ENCODE measurements at regions not wholly inside any gene's neighbourhood (a gene's known extent, or its start where the extent isn't known, plus 50 kb on each side); places are given as distances from the start of the nearest gene placed in this dataset.

DNA sequence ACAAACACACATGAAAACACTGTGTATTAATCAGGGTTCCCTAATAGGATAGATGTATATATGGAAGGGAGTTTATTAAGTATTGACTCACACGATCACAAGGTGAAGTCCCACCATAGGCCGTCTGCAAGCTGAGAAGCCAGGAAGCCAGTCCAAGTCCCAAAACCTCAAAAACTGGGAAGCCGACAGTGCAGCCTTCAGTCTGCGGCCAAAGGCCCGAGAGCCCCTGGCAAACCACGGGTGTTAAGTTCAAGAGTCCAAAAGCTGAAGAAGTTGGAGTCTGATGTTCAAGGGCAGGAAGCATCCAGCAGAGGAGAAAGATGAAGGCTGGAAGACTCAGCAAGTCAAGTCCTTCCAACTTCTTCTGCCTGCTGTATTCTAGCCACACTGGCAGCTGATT is 1085.0 kb upstream of the TMEM132C start:
- H3K4me3 ChIP-seq, result no peak overlapping the region
- no peaks in the 10 kb centered on the region for H3K36me3 ChIP-seq
- H3K4me1 ChIP-seq, result no peaks in the 10 kb centered on the region
- TF ChIP-seq CTCF (IDR thresholded peaks at IDR 0.05), result no peak
- TF ChIP-seq POLR2A (IDR thresholded peaks at IDR 0.05), result no peak
- no peaks in the 10 kb centered on the region for H3K27me3 ChIP-seq
- no peak overlapping the region for H3K27ac ChIP-seq
- DNase-seq, result no peak
- peaks cover 0 to 6% (median 0%) of the 10 kb centered on the region in 4 donors for H3K9me3 ChIP-seq

GRCh38 chr12:127189992-127190391 is 1077.0 kb upstream of the TMEM132C start:
- no peak for DNase-seq

DNA sequence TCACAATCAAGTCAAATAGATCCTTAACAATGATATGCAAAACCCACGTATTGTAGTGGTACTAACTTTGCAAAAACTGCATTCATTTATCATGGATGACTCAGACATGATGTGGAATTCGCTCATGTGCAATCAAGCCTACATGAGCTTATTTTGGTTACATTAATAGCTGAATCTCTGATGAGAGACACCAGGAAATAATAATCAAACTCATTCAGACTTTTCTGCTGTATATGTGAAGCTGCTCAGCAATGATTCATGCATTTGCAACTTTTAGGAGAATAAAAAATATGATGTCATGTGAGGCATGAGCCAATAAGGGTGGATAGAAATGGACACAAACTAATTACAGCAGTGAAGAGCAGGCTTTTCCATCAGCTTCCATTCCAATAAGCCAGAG is 1075.8 kb upstream of the TMEM132C start:
- DNase-seq, result no peak
- H3K27me3 ChIP-seq, result no peaks in the 10 kb centered on the region
- no peak overlapping the region for H3K4me3 ChIP-seq
- no peaks in the 10 kb centered on the region for H3K9me3 ChIP-seq
- H3K4me1 ChIP-seq, result no peaks in the 10 kb centered on the region
- H3K27ac ChIP-seq, result no peak overlapping the region
- no peaks in the 10 kb centered on the region for H3K36me3 ChIP-seq
- no peak for TF ChIP-seq POLR2A (IDR thresholded peaks at IDR 0.05)
- TF ChIP-seq CTCF (IDR thresholded peaks at IDR 0.05), result no peak

More at GRCh38 chr12:127189992-127190391, 1077.0 kb upstream of the TMEM132C start:
- Histone ChIP-seq H3K36me3 (no peaks in the 10 kb centered on the region), H3K4me1 (no peaks in the 10 kb centered on the region), H3K27me3 (no peaks in the 10 kb centered on the region), H3K9me3 (no peaks in the 10 kb centered on the region), H3K27ac (no peak overlapping the region), H3K4me3 (no peak overlapping the region)
- no peak for TF ChIP-seq CTCF (IDR thresholded peaks at IDR 0.05)
- no peak for TF ChIP-seq POLR2A (IDR thresholded peaks at IDR 0.05)

DNA sequence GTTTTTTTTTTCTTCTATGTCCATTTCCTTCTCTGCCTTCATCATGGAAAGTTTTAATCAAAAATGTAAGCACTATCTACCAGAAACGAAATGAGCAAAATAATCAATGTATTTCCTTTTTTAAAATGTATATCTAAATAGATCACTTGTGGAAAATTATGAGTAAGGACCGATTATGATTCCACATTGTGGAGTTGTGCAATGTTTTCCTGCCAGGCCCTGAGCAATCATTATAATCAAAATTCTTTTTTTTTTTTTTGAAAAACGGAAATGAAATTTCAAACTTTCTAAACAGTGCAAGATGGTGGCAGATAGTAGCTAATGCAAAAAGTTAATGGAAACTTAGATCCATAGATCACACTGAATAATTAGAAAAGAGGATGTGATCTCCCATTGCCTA is 1074.6 kb upstream of the TMEM132C start:
- H3K9me3 ChIP-seq, result no peaks in the 10 kb centered on the region
- no peaks in the 10 kb centered on the region for H3K36me3 ChIP-seq
- no peaks in the 10 kb centered on the region for H3K4me1 ChIP-seq
- no peaks in the 10 kb centered on the region for H3K27me3 ChIP-seq
- DNase-seq, result no peak
- no peak overlapping the region for H3K4me3 ChIP-seq
- H3K27ac ChIP-seq, result no peak overlapping the region
- TF ChIP-seq POLR2A (IDR thresholded peaks at IDR 0.05) (no peak), CTCF (IDR thresholded peaks at IDR 0.05) (no peak)

- H3K4me1 ChIP-seq, result no peaks in the 10 kb centered on the region
- TF ChIP-seq CTCF (IDR thresholded peaks at IDR 0.05) (no peak), POLR2A (IDR thresholded peaks at IDR 0.05) (no peak)
- H3K36me3 ChIP-seq, result no peaks in the 10 kb centered on the region
- H3K27ac ChIP-seq, result no peak overlapping the region
- no peaks in the 10 kb centered on the region for H3K27me3 ChIP-seq
- H3K9me3 ChIP-seq, result no peaks in the 10 kb centered on the region
- no peak for DNase-seq
- H3K4me3 ChIP-seq, result no peak overlapping the region
Measured at GRCh38 chr12:127193341-127193740, 1073.6 kb upstream of the TMEM132C start.

GRCh38 chr12:127194176-127194575 is 1072.8 kb upstream of the TMEM132C start:
- no peak for DNase-seq
- Histone ChIP-seq H3K36me3 (no peaks in the 10 kb centered on the region), H3K4me1 (no peaks in the 10 kb centered on the region), H3K27ac (no peak overlapping the region), H3K9me3 (no peaks in the 10 kb centered on the region), H3K4me3 (no peak overlapping the region), H3K27me3 (no peaks in the 10 kb centered on the region)
- TF ChIP-seq POLR2A (IDR thresholded peaks at IDR 0.05) (no peak), CTCF (IDR thresholded peaks at IDR 0.05) (no peak)
